ENCODE measurements at regions not wholly inside any gene's neighbourhood (a gene's known extent, or its start where the extent isn't known, plus 50 kb on each side); places are given as distances from the start of the nearest gene placed in this dataset.
A peak's percentile ranks its signal among the peaks of the same experiment; 100 is the strongest.
"Not testable (repeated sequence)": the region's sequence is repeated elsewhere in the genome, so short reads cannot be mapped to it uniquely, and the experiment has no call there.

GRCh38 chr10:118948786-118949185 is 80.7 kb upstream of the NANOS1 start:
- DNase-seq (ENCODE audit: low read depth): no peak

- DNase-seq (ENCODE audit: low read depth): peak; percentile 44
Measured at GRCh38 chr10:118950190-118950680, 79.3 kb upstream of the NANOS1 start.

GRCh38 chr10:118950997-118951637 is 78.4 kb upstream of the NANOS1 start:
- no peak for DNase-seq (ENCODE audit: low read depth)

- no peak for DNase-seq (ENCODE audit: low read depth)
Measured at GRCh38 chr10:118952493-118953295, 76.8 kb upstream of the NANOS1 start.

GRCh38 chr10:118953598-118954393 is 75.7 kb upstream of the NANOS1 start:
- no peak for DNase-seq (ENCODE audit: low read depth)

- DNase-seq (ENCODE audit: low read depth): no peak
Measured at GRCh38 chr10:118955531-118955930, 74.0 kb upstream of the NANOS1 start.

GRCh38 chr10:118955951-118956801 is 73.3 kb upstream of the NANOS1 start:
- DNase-seq (ENCODE audit: low read depth): no peak

GRCh38 chr10:118956802-118957442 is 72.6 kb upstream of the NANOS1 start:
- DNase-seq (ENCODE audit: low read depth): no peak

GRCh38 chr10:118957443-118957825 is 72.1 kb upstream of the NANOS1 start:
- DNase-seq (ENCODE audit: low read depth): no peak

GRCh38 chr10:118957966-118958365 is 71.5 kb upstream of the NANOS1 start:
- no peak for DNase-seq (ENCODE audit: low read depth)

- no peak for DNase-seq (ENCODE audit: low read depth)
Measured at GRCh38 chr10:118958559-118958958, 71.0 kb upstream of the NANOS1 start.

- DNase-seq (ENCODE audit: low read depth): peak; percentile 81
Measured at GRCh38 chr10:118958984-118959925, 70.3 kb upstream of the NANOS1 start.

- peak; percentile 34 for DNase-seq (ENCODE audit: low read depth)
Measured at GRCh38 chr10:118960157-118961090, 69.1 kb upstream of the NANOS1 start.

- no peak for DNase-seq (ENCODE audit: low read depth)
Measured at GRCh38 chr10:118961436-118961835, 68.1 kb upstream of the NANOS1 start.

GRCh38 chr10:118962331-118962868 is 67.1 kb upstream of the NANOS1 start:
- not testable (repeated sequence) for DNase-seq (ENCODE audit: low read depth)

- DNase-seq (ENCODE audit: low read depth): no peak
Measured at GRCh38 chr10:118963341-118963740, 66.2 kb upstream of the NANOS1 start.

- DNase-seq (ENCODE audit: low read depth): no peak
Measured at GRCh38 chr10:118963933-118964332, 65.6 kb upstream of the NANOS1 start.

- not testable (repeated sequence) for DNase-seq (ENCODE audit: low read depth)
Measured at GRCh38 chr10:118964476-118964875, 65.0 kb upstream of the NANOS1 start.

- no peak for DNase-seq (ENCODE audit: low read depth)
Measured at GRCh38 chr10:118965096-118965495, 64.4 kb upstream of the NANOS1 start.

All from amniotic epithelial cell (primary cell).